Iris pigment epithelial cell (primary cell): ENCODE measurements at regions not wholly inside any gene's neighbourhood (a gene's known extent, or its start where the extent isn't known, plus 50 kb on each side); places are given as distances from the start of the nearest gene placed in this dataset.
"Not testable (repeated sequence)": the region's sequence is repeated elsewhere in the genome, so short reads cannot be mapped to it uniquely, and the experiment has no call there.

Source experiments
- DNase-seq: peaks from one replicate; pipeline ENCODE4 v3.0.0-alpha.2; 2011; ENCODE audit warnings: low read depth

DNA sequence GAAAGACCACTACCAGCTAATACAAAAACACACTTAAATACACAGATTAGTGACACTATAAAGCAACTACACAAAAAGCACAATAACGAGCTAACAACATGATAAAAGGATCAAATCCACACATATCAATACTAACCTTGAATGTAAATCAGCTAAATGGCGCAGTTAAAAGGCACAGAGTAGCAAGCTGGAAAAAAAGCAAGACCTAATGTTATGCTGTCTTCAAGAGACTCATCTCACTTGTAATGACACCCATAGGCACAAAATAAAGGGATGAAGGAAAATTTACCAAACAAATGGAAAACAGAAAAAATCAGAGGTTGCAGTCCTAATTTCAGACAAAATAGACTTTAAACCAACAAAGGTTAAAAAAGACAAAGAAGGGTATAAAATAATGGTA, 86.3 kb downstream of the NUS1 start:
- DNase-seq = no peak

DNA sequence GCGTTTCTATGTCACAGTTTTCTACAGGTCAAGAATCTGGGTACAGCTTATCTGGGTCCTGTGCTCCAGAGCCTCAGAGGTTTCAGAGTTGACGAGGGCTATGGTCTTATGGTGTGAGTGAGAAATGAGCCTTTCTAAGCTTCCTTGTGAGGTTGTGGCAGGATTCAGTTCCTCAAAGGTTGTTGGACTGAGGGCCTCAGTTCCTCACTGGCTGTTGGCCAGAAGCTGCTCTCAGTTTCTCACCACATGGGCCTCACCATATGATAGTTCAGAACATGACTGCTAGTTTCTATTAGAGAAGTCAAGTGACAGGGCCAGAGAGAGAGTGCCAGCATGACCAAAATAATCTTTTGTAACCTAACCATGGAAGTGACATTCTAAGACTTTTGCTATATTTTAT, 96.1 kb downstream of the NUS1 start:
- DNase-seq = no peak

DNA sequence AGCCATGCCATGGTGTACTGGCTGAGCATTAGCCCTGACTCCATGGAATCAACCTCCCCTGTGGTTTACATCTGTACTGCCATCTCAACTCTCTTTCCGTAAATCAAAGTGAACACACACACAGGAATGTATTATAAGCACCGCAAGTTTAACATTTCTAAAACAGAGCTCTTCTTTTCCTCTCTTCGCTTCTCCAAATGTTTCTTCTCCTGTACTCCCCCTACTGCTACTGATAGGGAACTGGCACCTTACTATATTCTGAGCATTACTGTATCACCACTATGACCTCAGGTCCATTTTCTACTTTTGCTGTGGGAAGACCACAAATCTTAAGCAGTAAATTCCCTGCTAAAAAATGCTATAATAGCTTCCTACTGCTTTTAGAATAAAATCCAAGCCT, 101.2 kb downstream of the NUS1 start:
- DNase-seq = peak; percentile 5

DNA sequence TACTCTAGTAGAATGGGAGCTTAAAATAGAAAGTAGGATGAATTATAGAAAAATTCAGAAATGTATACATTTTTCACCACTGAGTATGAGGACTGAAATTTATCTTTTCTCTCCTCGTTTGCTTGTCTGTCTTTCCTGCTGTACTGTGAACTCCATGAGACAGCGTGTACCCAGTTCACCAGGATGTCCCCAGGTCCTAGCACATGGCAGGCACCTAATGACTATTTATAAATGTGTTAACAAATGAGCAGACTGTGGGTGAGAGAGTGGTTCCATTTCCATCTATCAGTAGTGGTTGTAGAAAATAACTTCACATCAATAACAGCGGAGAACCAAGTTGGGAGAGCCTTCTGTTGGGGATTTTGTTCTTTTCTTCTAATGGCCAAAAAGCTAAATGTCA, 106.3 kb downstream of the NUS1 start:
- no peak for DNase-seq

DNA sequence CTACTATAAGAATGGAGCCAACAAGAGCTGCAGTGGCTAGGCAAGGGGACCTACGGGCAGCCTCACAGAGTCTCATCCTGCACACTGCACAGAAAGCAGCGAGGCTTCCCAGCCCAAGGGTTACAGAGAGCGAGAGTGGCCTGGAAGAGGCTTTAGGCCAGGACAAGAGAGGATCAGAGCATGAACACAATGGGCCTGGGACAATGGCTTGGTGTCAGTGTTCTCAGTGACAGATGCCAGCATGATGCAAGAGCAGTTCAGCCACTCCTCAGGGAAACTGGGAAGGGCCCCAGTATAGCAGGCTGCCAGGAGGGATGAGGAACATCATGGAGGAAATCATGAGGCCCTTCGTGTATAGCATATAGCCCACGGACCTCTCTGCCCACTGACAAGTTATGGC, 108.0 kb downstream of the NUS1 start:
- DNase-seq = no peak

DNA sequence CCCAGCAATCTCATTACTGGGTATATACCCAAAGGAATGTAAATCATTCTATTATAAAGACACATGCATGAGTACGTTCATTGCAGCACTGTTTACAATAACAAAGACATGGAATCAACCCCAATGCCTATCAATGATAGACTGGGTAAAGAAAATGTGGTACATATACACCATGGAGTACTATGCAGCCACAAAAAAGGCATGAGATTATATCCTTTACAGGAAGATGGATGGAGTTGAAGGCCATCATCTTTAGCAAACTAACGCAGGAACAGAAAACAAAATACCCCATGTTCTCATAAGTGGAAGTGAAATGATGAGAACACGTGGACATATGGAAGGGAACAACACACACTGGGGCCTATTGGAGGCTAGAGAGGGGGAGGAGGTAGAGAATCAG, 115.7 kb downstream of the NUS1 start:
- no peak for DNase-seq

DNA sequence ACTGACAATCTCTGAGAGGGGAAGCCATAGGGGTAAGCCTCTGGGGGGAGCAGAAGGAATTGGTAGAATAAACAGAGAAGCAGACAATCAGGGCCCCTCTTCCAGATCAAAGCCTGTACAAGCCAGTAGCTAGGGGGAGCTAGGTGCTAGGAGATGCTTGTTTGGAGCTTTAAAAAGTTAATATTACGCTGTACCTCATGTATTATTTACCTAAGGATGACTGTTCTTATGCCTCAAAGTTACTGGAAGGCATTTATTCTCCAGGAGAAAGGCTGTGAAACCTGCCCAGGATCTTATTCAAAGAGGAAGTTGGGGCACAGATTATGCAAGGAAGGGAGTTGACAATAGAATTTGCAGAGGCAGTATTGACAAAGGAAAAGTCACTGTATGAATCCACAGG, 111.8 kb upstream of the SLC35F1 start:
- DNase-seq = no peak

DNA sequence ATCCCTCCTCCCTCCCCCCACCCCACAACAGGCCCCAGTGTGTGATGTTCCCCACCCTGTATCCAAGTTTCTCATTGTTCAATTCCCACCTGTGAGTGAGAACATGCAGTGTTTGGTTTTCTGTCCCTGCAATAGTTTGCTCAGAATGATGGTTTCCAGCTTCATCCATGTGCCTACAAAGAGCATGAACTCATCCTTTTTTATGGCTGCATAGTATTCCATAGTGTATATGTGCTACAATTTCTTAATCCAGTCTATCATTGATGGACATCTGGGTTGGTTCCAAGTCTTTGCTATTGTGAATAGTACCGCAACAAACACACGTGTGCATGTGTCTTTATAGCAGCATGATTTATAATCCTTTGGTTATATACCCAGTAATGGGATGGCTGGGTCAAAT, 108.2 kb upstream of the SLC35F1 start:
- DNase-seq = not testable (repeated sequence)

DNA sequence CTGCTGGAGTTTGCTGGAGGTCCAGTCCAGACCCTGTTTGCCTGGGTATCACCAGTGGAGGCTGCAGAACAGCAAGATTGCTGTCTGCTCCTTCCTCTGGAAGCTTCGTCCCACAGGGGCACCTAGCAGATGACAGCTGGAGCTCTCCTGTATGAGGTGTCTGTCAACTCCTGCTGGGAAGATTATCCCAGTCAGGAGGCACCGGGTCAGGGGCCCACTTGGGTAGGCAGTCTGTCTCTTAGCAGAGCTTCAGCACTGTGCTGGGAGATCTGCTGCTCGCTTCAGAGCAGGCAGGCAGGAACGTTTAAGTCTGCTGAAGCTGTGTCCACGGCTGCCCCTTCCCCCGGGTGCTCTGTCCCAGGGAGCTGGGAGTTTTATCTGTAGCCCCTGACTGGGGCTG, 96.8 kb upstream of the SLC35F1 start:
- no peak for DNase-seq

DNA sequence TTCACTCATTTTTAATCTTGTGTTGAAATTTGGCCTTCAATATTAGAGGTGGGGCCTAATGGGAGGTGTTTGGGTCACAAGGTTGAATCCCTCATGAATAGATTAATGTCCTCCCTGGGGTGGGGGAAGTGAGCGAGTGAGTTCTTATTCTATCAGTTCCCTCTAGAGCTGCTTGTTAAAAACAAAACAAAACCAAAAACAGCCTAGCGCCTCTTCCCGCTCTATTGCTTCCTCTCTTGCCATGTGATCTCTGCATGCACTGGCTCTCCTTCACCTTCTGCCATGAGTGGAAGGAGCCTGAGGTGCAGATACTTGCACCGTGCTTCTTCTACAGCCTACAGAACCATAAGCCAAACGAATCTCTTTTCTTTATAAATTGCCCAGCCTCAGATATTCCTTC, 89.6 kb upstream of the SLC35F1 start:
- DNase-seq = no peak

DNA sequence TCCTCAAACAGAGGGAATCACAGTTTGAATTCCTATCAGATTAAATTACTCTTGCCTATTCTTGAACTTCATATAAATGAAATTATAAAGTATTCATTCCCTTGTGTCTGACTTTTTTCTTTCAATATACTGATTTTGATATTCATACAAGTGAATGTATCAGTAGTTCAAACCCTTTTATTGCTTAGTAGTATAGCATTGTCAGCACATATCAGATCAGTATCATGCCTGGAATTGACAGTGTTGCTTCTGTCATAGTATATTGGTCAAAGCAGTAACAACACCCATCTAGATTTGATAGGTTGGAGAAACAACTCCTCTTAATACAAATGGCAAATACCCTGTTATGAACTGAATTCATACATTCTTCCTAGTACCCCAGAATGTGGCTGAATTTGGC, 89.1 kb upstream of the SLC35F1 start:
- no peak for DNase-seq

DNA sequence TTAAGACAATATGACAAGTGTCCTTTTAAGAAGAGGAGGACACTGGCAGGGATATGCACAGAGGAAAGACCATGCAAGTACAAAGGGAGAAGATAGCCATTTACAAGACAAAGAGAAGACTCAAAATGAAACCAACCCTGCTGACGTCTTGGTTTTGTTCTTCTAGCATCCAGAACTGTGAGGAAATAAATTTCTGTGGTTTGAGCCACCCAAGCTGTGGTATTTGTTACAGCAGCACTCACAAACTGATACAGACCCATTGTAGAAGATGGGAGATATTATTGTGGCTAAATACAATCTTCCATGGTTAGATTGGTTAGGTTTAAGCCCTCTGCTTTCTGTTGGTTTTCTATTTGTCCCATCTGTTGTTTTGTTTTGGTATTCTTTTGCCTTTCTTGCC, 88.6 kb upstream of the SLC35F1 start:
- DNase-seq = no peak

DNA sequence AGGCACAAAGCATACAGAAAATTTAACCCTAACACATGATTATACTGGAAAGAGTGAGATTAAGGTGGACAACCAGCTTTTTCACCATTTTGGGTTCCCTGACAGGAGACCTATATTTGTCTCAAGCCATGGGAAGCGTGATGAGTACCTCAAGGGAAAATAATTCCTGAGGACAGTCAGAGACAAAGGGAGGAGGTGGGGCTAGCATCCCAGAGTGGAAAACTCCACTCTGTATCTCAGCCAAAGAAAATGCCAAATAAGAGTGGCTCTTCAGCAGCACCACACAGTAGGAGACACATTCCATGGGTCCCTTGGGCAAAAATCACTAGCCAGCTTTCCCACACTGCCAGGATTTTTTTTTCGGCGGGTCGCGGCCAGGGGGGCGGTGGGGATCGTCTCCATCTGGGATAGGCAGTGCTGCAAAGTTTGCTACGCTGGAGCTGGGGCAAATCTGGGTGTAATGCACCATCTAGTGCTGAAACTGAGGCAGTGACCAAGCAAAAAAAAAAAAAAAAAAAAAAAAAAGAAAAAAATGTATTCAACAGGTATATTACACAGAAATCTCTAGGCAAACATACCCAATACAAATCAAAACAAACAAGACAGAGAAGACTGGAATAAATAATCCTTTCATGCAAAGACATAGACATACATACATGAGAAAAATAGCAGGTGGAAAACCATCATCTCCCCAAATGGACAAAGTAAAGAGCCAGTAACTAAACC, 77.3 kb upstream of the SLC35F1 start:
- peak; percentile 41 for DNase-seq

DNA sequence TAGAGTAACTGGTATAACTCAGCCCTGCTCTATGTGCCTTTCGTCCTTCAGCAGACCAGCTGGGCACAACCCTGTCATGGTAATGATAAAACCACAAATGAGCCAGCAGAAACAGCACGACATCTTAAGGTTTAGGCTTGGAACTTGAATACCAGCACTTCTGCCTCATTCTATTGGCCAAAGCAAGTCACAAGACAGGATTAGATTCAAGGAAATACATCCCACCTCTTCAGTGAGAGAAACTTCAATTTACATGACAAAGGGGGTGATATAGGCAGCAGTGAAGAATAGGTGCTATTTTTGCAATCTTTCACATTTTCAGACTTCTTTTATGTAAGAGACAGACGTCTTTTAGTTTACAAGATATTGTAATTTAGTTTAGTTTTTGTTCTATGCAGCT, 69.8 kb upstream of the SLC35F1 start:
- no peak for DNase-seq

DNA sequence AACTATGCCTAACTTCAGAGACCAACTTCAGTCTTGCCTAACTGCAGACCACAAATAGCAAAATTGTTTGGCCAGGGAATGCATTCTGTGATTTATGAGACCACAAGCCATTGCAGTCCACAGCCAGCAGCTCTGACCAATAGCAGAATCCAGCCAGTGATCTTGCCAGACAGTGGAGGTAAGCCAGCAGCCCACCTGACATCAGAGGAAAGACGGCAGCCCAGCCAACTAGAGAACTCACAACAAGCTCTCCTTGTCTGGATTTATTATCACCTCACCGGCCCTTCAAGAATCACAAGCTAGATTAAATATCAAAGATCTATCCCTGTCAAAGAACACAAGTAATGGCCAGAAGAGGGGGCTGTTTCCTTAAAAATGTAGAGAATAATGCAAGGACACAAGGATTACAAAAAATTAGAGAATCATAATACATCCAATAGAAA, 66.5 kb upstream of the SLC35F1 start:
- DNase-seq = peak; percentile 45

DNA sequence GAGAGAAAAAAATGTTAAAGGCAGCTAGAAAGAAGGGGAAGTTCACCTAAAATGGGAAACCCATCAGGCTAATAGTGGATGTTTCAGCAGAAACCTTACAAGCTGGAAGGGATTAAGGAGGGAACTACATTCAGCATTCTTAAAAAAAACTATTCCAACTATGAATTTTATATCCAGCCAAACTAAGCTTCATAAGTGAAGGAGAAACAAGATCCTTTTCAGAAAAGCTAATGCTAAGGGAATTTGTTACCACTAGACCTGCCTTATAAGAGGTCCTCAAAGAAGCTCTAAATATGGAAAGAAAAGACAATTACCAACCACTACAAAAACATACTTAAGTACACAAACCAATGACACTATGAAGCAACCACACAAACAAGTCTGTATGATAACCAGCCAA, 59.2 kb upstream of the SLC35F1 start:
- DNase-seq = no peak

DNA sequence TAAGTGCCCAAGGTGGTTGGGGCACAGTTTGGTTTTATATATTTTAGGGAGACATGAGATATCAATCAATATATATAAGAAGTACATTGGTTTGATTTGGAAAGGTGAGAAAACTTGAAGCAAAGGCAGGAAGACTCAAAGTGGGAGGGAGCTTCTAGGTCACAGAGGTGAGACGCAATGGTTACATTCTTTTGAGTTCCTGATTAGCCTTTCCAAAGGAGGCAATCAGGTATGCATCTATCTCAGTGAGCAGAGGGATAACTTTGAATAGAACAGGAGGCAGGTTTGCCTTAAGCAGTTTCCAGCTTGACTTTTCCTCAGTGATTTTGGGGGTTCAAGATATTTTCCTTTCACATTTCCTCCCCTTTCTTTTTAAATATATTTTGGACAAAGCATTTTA, 58.0 kb upstream of the SLC35F1 start:
- DNase-seq = no peak
